ENCODE measurements at regions not wholly inside any gene's neighbourhood (a gene's known extent, or its start where the extent isn't known, plus 50 kb on each side); places are given as distances from the start of the nearest gene placed in this dataset.
"Not testable (repeated sequence)": the region's sequence is repeated elsewhere in the genome, so short reads cannot be mapped to it uniquely, and the experiment has no call there.

DNA sequence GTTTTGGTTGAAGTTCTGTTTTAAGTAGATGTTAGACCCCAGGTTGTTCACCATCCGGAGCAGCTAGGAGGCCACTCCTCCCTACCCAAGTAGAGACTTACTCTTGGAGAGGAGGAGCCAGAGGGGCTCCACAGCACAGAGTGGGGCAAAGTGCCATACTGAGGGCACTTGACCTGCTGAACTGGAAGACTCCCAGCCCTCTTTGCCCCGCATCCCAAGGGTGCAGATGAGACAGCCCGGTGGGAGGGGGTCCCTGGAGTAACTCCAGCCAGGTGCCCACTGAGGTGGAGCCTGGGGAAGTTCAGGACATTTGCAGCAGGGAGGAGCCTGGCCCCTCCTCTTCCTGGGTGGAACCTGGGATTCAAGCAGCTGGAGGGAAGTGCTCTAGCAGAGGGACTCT lies 102.1 kb upstream of the GPR6 start:
- Histone ChIP-seq H3K4me3 (no peak overlapping the region), H3K36me3 (ENCODE audit: low read depth) (no peaks in the 10 kb centered on the region), H3K9me3 (no peaks in the 10 kb centered on the region), H3K4me1 (ENCODE audit: low read depth) (no peaks in the 10 kb centered on the region)
- intact Hi-C loops (cut with DNase I, micrococcal nuclease), result no loop called here
- ATAC-seq (no peak), DNase-seq (no peak)
- TF ChIP-seq, protein P1, sequence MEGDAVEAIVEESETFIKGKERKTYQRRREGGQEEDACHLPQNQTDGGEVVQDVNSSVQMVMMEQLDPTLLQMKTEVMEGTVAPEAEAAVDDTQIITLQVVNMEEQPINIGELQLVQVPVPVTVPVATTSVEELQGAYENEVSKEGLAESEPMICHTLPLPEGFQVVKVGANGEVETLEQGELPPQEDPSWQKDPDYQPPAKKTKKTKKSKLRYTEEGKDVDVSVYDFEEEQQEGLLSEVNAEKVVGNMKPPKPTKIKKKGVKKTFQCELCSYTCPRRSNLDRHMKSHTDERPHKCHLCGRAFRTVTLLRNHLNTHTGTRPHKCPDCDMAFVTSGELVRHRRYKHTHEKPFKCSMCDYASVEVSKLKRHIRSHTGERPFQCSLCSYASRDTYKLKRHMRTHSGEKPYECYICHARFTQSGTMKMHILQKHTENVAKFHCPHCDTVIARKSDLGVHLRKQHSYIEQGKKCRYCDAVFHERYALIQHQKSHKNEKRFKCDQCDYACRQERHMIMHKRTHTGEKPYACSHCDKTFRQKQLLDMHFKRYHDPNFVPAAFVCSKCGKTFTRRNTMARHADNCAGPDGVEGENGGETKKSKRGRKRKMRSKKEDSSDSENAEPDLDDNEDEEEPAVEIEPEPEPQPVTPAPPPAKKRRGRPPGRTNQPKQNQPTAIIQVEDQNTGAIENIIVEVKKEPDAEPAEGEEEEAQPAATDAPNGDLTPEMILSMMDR (IDR thresholded peaks at IDR 0.05), result no peak

DNA sequence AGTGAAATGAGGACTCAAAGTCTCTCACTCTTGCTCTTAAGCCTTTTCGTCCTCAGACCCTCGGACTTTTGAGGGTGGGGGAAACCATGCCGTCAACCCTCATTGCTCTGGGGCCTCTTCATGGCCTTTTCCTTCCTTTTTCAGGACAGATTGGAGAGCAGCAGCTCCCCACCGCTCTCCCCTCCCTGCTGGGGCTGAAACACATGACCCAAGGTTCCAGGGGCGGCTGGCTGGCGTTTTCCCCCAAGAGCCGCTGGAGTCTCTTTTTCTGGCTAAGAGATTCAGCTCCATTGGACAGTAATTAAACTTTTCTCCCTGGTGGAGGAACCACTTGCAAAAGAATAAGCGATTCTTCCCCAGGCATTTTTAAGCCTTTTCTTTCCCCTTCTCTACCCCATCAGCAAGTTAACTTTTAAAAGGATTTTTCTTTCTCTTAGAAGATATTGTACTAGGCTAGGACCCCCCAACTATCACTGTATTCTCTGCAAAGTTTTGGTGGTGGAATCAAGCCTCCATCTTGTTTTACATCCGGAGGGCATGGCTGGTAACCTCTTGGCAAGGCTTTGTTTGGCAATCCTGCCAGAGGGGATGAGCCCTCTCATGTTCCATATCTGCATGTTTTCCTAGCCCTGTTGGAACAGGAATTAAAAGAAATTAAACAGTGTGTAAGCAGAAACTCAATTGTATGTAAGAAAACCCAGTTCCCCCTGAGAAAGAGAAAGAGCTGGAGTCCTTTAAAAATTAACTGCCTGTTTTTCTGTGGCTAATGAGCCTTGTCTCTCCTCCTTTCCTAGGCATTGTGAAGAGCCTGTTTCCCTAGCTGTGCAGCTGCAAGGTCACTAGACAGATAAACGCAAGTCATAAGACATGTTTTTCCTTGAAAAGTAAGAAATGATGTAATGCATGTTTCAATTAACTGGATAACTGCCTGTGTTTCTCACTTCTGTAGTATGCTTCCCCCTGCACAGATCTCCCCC lies 100.8 kb upstream of the GPR6 start:
- no peak for ATAC-seq
- intact Hi-C loops (cut with DNase I, micrococcal nuclease), result no loop called here
- Histone ChIP-seq H3K4me1 (ENCODE audit: low read depth) (no peaks in the 10 kb centered on the region), H3K36me3 (ENCODE audit: low read depth) (no peaks in the 10 kb centered on the region), H3K9me3 (peaks cover 3% of the 10 kb centered on the region), H3K4me3 (no peak overlapping the region)
- DNase-seq, result no peak
- TF ChIP-seq, protein P1 (IDR thresholded peaks at IDR 0.05), result no peak

DNA sequence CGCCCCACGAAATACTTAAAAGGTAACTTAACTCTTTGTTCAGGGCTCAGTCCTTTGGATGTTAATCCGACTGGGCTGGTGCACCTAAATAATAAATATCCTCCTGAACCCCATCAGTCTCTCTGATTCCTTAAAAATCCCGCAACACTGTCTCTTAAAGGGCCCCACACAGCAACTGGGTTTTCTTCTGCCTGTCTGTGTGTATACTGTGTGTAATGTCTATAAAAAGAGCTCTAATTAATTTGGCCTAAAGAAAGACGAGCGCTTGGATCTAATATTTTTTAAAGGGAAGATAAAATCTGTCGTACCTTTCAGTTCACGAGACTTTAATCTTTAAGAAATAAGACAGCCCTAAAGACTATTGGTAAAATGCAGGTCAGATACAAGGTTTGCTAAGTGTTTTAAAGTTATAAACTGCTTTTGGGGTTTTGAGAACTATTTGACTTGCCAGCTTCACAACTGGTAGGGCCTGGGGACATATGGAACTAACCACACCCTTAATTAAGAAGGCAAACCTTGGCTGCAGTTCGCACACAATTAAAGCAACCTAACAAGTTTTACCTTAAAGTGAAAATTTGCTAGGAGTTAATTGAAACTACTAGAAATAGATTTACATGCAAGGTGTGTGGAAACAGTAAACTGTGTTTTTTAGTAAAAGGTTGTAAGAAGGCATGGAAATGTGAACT lies 100.0 kb upstream of the GPR6 start:
- H3K36me3 ChIP-seq (ENCODE audit: low read depth); intact Hi-C loops (cut with DNase I, micrococcal nuclease); H3K9me3 ChIP-seq; ATAC-seq; H3K4me1 ChIP-seq (ENCODE audit: low read depth); H3K4me3 ChIP-seq; DNase-seq: not testable (repeated sequence)

DNA sequence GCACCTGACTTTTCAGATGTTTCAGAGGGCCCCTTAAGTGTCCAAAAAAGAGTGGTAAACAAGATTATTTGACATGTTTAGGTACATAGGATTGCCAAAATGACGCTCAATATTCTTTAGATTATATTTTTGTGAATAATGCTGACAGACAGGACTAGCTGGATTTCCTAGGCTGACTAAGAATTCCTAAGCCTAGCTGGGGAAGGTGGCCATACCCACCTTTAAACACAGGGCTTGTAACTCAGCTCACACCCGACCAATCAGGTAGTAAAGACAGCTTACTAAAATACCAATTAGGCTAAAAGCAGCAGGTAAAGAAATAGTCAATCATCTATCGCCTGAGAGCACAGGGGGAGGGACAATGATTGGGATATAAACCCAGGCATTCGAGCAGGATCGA lies 99.0 kb upstream of the GPR6 start:
- DNase-seq; H3K36me3 ChIP-seq (ENCODE audit: low read depth); H3K4me1 ChIP-seq (ENCODE audit: low read depth); ATAC-seq; H3K4me3 ChIP-seq; intact Hi-C loops (cut with DNase I, micrococcal nuclease); H3K9me3 ChIP-seq: not testable (repeated sequence)

DNA sequence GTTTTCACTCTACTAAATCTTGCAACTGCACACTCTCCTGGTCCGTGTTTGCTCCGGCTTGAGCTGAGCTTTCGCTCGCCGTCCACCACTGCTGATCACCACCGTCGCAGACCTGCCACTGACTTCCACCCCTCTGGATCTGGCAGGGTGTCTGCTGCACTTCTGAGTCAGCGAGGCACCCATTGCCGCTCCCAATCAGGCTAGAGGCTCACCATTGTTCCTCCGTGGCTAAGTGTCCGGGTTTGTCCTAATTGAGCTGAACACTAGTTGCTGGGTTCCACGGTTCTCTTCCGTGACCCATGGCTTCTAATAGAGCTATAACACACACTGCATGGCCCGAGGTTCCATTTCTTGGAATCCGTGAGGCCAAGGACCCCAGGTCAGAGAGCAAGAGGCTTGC lies 98.6 kb upstream of the GPR6 start:
- no peak for DNase-seq
- TF ChIP-seq, protein P1 (IDR thresholded peaks at IDR 0.05), result no peak
- no peak for ATAC-seq
- no peak overlapping the region for H3K4me3 ChIP-seq
- H3K36me3 ChIP-seq (ENCODE audit: low read depth), result no peaks in the 10 kb centered on the region
- intact Hi-C loops (cut with DNase I, micrococcal nuclease), result no loop called here
- H3K4me1 ChIP-seq (ENCODE audit: low read depth), result no peaks in the 10 kb centered on the region
- peaks cover 3% of the 10 kb centered on the region for H3K9me3 ChIP-seq

DNA sequence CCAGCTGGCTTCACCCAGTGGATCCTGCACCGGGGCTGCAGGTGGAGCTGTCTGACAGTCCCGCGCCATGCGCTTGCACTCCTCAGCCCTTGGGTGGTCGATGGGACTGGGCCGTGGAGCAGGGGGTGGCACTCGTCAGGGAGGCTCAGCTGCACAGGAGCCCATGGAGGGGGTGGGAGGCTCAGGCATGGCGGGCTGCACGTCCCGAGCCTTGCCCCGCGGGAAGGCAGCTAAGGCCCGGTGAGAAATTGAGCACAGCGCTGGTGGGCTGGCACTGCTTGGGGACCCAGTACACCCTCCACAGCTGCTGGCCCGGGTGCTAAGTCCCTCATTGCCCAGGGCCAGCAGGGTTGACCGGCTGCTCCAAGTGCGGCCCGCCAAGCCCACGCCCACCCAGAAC lies 97.0 kb upstream of the GPR6 start:
- H3K9me3 ChIP-seq; DNase-seq; H3K4me1 ChIP-seq (ENCODE audit: low read depth); H3K4me3 ChIP-seq; intact Hi-C loops (cut with DNase I, micrococcal nuclease); H3K36me3 ChIP-seq (ENCODE audit: low read depth); ATAC-seq: not testable (repeated sequence)

DNA sequence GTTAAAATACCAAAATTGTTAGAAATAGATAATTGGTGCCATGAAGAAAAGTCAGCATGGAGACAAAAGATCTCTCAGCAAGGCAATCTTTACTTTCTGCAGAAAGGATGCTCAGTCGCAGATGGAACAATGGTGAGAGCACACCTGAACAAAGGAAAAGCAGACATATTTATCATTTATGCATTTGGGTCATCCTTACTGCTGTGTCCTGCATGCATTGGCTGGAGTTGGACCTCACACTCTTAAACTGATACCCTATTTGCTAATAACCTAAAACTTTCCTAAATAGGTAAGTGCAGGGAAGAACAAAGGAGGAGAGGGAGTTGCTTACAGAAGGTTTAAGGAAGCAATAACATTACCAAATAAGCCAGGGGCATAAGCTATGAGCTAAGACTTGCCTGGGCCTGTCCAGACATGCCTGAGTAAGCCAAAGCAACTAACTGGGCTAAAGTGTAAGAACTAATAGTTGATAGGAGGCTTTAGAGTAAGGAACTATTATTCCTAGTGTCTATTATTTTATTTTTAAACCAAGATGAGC lies 96.1 kb upstream of the GPR6 start:
- H3K4me3 ChIP-seq; H3K9me3 ChIP-seq; DNase-seq; ATAC-seq; H3K4me1 ChIP-seq (ENCODE audit: low read depth); intact Hi-C loops (cut with DNase I, micrococcal nuclease); H3K36me3 ChIP-seq (ENCODE audit: low read depth): not testable (repeated sequence)

All from mucosa of descending colon (tissue), 3 donors.